GM19452 (cell line): ENCODE measurements at regions not wholly inside any gene's neighbourhood (a gene's known extent, or its start where the extent isn't known, plus 50 kb on each side); places are given as distances from the start of the nearest gene placed in this dataset.

ENCODE experiments used
- ATAC-seq: cut with Tn5 transposase; IDR thresholded peaks from one replicate; pipeline ENCODE4 v1.9.1; 2021; ENCODE audit not compliant: unreplicated experiment

- no peak for ATAC-seq
Measured at GRCh38 chr7:156002362-156003066, 190.3 kb upstream of the SHH start.

GRCh38 chr7:156001496-156002260, 189.4 kb upstream of the SHH start:
- ATAC-seq, result no peak

GRCh38 chr7:156000601-156001396, 188.5 kb upstream of the SHH start:
- no peak for ATAC-seq

- ATAC-seq, result no peak
Measured at GRCh38 chr7:155999631-156000489, 187.6 kb upstream of the SHH start.

DNA sequence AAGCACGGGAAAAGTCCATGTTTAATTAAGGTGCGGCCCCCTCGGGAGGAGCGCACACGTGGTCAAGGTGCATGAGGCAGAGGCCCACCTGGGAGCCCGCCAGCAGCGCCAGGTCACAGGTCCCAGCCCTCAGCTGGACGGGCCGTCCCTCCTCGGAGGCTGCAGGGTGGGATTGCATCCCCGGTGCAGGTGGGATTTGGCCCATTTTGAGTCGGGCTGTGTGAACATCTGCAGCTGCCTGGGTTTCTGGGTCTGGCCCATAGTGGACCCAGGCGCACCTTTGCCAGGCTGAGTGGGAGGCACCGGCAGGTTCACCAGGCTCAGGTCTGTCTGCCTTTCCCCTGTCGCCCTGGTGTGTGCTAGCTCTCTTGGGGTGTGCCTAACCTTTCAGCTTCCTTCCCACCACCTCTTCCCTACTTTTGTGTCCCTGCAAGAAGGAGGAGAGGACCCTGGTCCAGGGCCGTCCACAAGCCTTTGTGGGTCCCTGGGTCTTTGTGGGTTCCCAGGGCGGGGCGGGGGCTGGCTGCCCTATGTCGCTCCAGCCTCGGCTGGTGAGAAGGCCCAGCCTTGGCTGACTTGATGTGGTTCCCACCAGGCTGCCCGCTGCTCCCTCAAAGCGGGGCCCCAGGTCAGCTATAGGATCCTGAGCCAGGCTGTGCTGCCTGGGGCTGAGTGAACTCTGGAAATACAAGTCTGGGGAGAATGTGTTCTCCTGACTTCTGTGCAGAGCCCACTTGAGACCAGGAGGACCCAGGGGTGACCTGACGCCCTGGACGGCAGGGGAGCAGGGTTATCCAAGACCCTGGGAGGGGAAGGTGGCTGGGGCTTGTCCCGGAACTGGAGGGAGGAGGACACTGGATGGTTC, 186.7 kb upstream of the SHH start:
- no peak for ATAC-seq

GRCh38 chr7:155998328-155998691, 186.0 kb upstream of the SHH start:
- ATAC-seq, result no peak

DNA sequence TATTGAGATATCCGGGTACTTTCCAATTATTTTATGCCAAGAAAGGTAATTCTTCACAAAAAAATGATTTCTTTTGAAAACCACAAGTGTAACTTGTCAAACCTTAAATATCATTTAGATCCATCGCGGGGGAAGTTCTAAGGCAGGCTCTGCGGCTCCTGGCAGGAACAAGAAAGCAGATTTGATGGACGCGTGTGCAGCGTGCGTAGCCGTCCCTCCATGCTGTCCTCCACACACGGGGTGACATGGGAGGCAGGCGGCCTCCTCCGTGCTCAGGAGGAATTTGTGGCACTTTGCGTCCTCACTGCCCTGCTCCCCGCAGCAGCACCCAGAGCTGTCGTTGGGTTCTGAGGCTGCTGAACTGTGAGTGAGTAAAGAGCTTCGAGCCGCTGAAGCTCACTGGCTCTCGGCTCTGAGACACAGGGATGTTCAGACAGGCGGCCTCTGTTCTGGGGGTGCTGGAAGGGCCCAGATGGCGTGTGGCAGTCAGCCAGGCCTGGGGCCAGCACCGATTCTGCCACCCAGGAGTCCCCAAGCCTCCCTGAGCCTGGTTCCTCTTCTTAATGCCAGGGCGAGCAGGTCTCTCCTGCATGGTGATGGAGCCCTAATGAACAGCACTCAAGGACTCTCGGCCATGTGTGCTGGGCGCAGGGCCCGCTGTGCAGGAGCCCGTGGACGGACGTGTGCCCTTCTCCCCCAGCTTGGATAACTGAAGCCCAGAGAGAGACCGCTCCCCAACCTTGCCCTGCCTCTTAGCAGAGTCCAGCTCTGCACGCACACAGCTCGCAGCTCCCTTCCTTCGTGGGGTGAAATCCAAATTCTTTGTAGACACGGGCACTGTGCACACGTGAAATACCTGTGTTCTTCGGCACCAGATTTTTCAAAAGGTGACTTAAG, 185.4 kb upstream of the SHH start:
- ATAC-seq, result no peak

GRCh38 chr7:155996718-155997280, 184.5 kb upstream of the SHH start:
- ATAC-seq, result no peak

DNA sequence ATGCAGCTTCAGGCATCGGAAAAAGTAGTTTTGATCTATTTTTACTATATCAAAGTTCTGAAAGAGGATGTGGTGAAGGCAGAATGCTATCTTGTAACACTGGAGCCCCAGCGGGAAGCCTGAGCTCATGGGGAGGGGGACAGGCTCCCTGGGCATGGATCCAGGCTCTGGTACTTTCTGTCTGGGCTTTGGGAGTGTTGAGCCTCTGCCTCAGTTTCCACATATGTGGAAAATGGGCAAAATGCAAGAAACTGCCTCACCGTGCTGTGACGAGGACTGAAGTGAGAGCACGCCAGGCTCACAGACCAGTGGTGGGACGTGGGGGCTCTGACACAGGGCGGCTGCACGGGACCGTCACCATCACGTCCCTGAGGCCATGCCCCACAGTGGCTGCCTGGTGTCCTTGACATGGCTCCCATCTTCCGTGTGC, 182.9 kb upstream of the SHH start:
- no peak for ATAC-seq

GRCh38 chr7:155994279-155994811, 182.1 kb upstream of the SHH start:
- no peak for ATAC-seq

DNA sequence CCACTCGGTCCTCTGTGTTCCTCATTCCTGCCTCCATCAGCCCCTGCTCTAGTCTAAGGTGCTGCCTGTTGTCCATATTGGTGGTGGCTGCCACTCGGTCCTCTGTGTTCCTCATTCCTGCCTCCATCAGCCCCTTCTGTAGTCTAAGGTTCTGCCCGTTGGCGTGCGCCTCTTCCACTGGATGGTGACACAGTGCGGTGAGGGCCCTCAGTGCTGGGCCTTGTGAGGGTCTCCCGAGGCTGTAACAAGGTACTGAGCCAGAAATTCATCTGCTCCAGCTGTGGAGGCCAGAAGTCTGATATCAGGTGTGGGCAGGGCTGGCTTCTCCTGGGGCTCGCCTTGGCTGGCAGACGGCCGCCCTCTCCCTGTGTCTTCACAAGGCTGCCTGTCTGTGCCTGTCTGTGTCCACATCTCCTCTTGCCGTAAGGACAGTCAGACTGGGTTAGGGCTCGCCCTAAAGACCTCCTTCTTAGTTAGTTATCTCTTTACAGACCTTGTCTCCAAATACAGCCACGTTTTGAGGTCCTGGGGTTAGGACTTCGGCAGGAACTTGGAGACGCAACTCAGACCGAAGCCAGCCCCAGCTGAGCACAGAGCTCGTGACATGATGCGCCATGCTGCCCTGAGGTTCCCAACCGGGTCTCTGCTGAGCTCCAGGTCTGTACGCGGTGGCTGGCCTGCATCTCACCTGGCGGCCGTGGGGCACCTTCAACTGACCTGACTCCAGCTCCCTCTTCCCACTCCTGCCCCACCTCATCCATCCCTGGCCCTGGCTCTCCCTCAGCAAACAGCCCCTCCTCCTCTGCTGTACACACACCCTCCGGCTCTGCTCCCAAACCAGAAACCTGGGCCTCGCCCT, 181.4 kb upstream of the SHH start:
- no peak for ATAC-seq

DNA sequence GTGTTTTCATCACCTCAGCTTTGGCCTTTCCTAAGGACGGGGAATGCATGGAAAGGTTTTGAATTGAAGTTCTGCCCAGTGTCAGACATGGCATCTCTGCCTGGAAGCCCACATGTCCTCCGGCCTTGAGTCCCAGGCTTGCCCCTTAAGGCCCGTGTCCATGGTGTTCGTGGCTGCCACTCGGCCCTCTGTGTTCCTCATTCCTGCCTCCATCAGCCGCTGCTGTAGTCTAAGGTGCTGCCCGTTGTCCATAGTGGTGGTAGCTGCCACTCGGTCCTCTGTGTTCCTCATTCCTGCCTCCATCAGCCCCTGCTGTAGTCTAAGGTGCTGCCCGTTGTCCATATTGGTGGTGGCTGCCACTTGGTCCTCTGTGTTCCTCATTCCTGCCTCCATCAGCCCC, 180.7 kb upstream of the SHH start:
- no peak for ATAC-seq

- no peak for ATAC-seq
Measured at GRCh38 chr7:155992538-155992937, 180.3 kb upstream of the SHH start.

GRCh38 chr7:155992107-155992506, 179.8 kb upstream of the SHH start:
- ATAC-seq, result no peak

DNA sequence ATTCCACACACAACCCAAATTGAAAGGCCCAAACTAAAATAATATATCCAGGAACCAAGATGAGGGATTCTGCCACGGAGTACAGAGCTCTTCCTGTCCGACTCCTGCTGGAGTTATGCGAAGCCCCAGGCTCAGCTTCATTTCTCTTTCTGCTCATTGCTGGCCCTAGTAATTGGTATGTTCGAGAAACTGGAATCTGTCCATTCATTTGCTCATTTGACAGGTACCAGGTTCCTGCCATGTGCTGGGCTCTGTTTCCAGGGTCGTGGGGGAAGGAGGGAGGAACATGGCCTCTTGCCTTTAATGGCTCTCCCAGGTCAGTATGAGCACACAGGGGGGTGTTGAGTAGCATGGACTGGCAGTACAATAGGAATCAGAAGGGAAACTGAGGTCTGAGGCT, 179.2 kb upstream of the SHH start:
- ATAC-seq, result no peak

DNA sequence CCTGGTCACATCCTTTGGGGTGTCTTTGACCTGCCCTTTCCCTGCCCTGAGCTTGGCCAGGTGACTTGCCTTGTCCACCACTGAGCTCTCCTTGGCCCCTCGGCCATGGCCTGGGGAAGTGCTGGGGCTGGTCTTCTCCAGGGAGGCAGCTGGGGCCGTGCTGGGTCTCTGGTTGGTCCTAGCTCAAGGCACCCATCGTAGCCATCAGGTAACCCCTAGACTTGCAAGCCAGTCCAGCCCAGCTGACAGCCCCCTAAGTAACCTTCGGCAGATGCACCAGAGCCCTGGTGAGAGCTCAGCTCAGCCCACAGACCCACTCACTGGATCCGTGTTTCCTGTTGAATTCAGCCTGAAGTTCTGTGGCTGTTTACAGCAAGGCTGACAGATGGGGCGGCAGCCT, 176.2 kb upstream of the SHH start:
- no peak for ATAC-seq

DNA sequence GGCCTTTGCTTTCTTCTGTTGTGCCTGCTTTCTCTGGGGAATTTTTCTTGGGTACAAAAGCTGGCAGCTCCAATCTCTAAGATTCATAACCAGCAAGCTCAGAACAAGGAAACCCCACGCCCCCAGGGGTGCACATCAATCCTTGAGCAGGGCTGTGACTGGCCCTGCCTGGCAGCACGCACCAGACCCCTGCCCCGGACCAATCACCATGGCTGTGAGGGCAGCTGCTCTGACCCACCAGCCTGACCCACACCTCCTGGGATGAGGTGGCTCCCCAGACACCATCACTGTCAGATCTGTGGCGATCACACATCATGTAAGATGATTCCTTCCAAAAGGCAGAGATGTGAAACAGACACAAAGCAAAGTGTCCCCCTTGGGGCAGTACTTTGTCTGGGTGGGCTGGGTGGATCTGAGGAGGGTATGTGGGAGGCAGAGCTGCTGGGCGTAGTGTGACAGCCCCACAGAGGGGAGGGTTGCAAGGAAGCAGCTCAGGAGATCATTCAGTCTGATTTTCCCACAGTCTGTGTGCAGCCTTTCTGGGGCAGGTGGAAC, 175.5 kb upstream of the SHH start:
- no peak for ATAC-seq
